ENCODE measurements at regions not wholly inside any gene's neighbourhood (a gene's known extent, or its start where the extent isn't known, plus 50 kb on each side); places are given as distances from the start of the nearest gene placed in this dataset.

GRCh38 chr6:140893432-140893831 is 1239.3 kb upstream of the GJE1 start:
- H3K9me3 Mint-ChIP-seq, result no peaks in the 10 kb centered on the region
- H3K27me3 Mint-ChIP-seq (ENCODE audit: insufficient read depth), result no peaks in the 10 kb centered on the region
- intact Hi-C loops (cut with micrococcal nuclease), result no loop called here
- no peaks in the 10 kb centered on the region for H3K4me1 Mint-ChIP-seq (ENCODE audit: low read depth)
- no peak for DNase-seq (ENCODE audit: low spot score)
- no peaks in the 10 kb centered on the region for H3K36me3 Mint-ChIP-seq (ENCODE audit: low read depth)
- no peak overlapping the region for H3K27ac Mint-ChIP-seq
- no peak overlapping the region for H3K4me3 Mint-ChIP-seq

GRCh38 chr6:140879946-140880345 is 1252.8 kb upstream of the GJE1 start:
- DNase-seq (ENCODE audit: low spot score), result no peak
- H3K27me3 Mint-ChIP-seq (ENCODE audit: insufficient read depth), result no peaks in the 10 kb centered on the region

GRCh38 chr6:140874066-140874465 is 1258.7 kb upstream of the GJE1 start:
- no peak for DNase-seq (ENCODE audit: low spot score)
- Mint-ChIP-seq H3K36me3 (ENCODE audit: low read depth) (no peaks in the 10 kb centered on the region), H3K4me3 (no peak overlapping the region), H3K27ac (no peak overlapping the region), H3K27me3 (ENCODE audit: insufficient read depth) (no peaks in the 10 kb centered on the region), H3K4me1 (ENCODE audit: low read depth) (no peaks in the 10 kb centered on the region), H3K9me3 (no peaks in the 10 kb centered on the region)
- intact Hi-C loops (cut with micrococcal nuclease), result no loop called here

More at GRCh38 chr6:140879946-140880345, 1252.8 kb upstream of the GJE1 start:
- no peak overlapping the region for H3K27ac Mint-ChIP-seq
- intact Hi-C loops (cut with micrococcal nuclease), result no loop called here
- H3K36me3 Mint-ChIP-seq (ENCODE audit: low read depth), result no peaks in the 10 kb centered on the region
- no peaks in the 10 kb centered on the region for H3K9me3 Mint-ChIP-seq
- H3K4me3 Mint-ChIP-seq, result no peak overlapping the region
- no peaks in the 10 kb centered on the region for H3K4me1 Mint-ChIP-seq (ENCODE audit: low read depth)

GRCh38 chr6:140872885-140873284 is 1259.8 kb upstream of the GJE1 start:
- DNase-seq (ENCODE audit: low spot score), result no peak
- Mint-ChIP-seq H3K9me3 (peaks cover 5% of the 10 kb centered on the region), H3K27me3 (ENCODE audit: insufficient read depth) (no peaks in the 10 kb centered on the region), H3K27ac (no peak overlapping the region), H3K4me3 (no peak overlapping the region), H3K36me3 (ENCODE audit: low read depth) (no peaks in the 10 kb centered on the region), H3K4me1 (ENCODE audit: low read depth) (no peaks in the 10 kb centered on the region)
- intact Hi-C loops (cut with micrococcal nuclease), result no loop called here

GRCh38 chr6:140871911-140872310 is 1260.8 kb upstream of the GJE1 start:
- peaks cover 5% of the 10 kb centered on the region for H3K9me3 Mint-ChIP-seq
- no peak for DNase-seq (ENCODE audit: low spot score)
- H3K36me3 Mint-ChIP-seq (ENCODE audit: low read depth), result no peaks in the 10 kb centered on the region
- no peak overlapping the region for H3K4me3 Mint-ChIP-seq
- H3K27me3 Mint-ChIP-seq (ENCODE audit: insufficient read depth), result no peaks in the 10 kb centered on the region
- no peaks in the 10 kb centered on the region for H3K4me1 Mint-ChIP-seq (ENCODE audit: low read depth)
- intact Hi-C loops (cut with micrococcal nuclease), result no loop called here
- H3K27ac Mint-ChIP-seq, result no peak overlapping the region

- no peaks in the 10 kb centered on the region for H3K36me3 Mint-ChIP-seq (ENCODE audit: low read depth)
- H3K4me3 Mint-ChIP-seq, result no peak overlapping the region
- intact Hi-C loops (cut with micrococcal nuclease), result no loop called here
- no peak for DNase-seq (ENCODE audit: low spot score)
- peaks cover 5% of the 10 kb centered on the region for H3K9me3 Mint-ChIP-seq
- no peak overlapping the region for H3K27ac Mint-ChIP-seq
- H3K27me3 Mint-ChIP-seq (ENCODE audit: insufficient read depth), result no peaks in the 10 kb centered on the region
- H3K4me1 Mint-ChIP-seq (ENCODE audit: low read depth), result no peaks in the 10 kb centered on the region
Observed at GRCh38 chr6:140867336-140867735, 1265.4 kb upstream of the GJE1 start.

- no peak overlapping the region for H3K27ac Mint-ChIP-seq
- no peak overlapping the region for H3K4me3 Mint-ChIP-seq
- intact Hi-C loops (cut with micrococcal nuclease), result no loop called here
- H3K27me3 Mint-ChIP-seq (ENCODE audit: insufficient read depth), result peaks cover 3% of the 10 kb centered on the region
- H3K4me1 Mint-ChIP-seq (ENCODE audit: low read depth), result no peaks in the 10 kb centered on the region
- H3K9me3 Mint-ChIP-seq, result no peaks in the 10 kb centered on the region
- H3K36me3 Mint-ChIP-seq (ENCODE audit: low read depth), result no peaks in the 10 kb centered on the region
- no peak for DNase-seq (ENCODE audit: low spot score)
Observed at GRCh38 chr6:140858381-140858971, 1274.2 kb upstream of the GJE1 start.

GRCh38 chr6:140857739-140858380 is 1274.9 kb upstream of the GJE1 start:
- H3K27ac Mint-ChIP-seq, result no peak overlapping the region
- no peak for DNase-seq (ENCODE audit: low spot score)
- H3K36me3 Mint-ChIP-seq (ENCODE audit: low read depth), result no peaks in the 10 kb centered on the region
- intact Hi-C loops (cut with micrococcal nuclease), result no loop called here
- no peak overlapping the region for H3K4me3 Mint-ChIP-seq
- H3K9me3 Mint-ChIP-seq, result no peaks in the 10 kb centered on the region
- H3K4me1 Mint-ChIP-seq (ENCODE audit: low read depth), result no peaks in the 10 kb centered on the region
- H3K27me3 Mint-ChIP-seq (ENCODE audit: insufficient read depth), result peaks cover 3% of the 10 kb centered on the region

GRCh38 chr6:140855520-140855919 is 1277.2 kb upstream of the GJE1 start:
- no peak for DNase-seq (ENCODE audit: low spot score)
- no peak overlapping the region for H3K27ac Mint-ChIP-seq

GRCh38 chr6:140854318-140854717 is 1278.4 kb upstream of the GJE1 start:
- Mint-ChIP-seq H3K36me3 (ENCODE audit: low read depth) (no peaks in the 10 kb centered on the region), H3K4me1 (ENCODE audit: low read depth) (no peaks in the 10 kb centered on the region), H3K4me3 (no peak overlapping the region), H3K27me3 (ENCODE audit: insufficient read depth) (peaks cover 3% of the 10 kb centered on the region), H3K9me3 (no peaks in the 10 kb centered on the region), H3K27ac (no peak overlapping the region)
- DNase-seq (ENCODE audit: low spot score), result no peak
- intact Hi-C loops (cut with micrococcal nuclease), result no loop called here

More at GRCh38 chr6:140855520-140855919, 1277.2 kb upstream of the GJE1 start:
- Mint-ChIP-seq H3K4me3 (no peak overlapping the region), H3K9me3 (no peaks in the 10 kb centered on the region), H3K27me3 (ENCODE audit: insufficient read depth) (peaks cover 3% of the 10 kb centered on the region), H3K4me1 (ENCODE audit: low read depth) (no peaks in the 10 kb centered on the region), H3K36me3 (ENCODE audit: low read depth) (no peaks in the 10 kb centered on the region)
- intact Hi-C loops (cut with micrococcal nuclease), result no loop called here

GRCh38 chr6:140850438-140850837 is 1282.3 kb upstream of the GJE1 start:
- intact Hi-C loops (cut with micrococcal nuclease), result no loop called here
- H3K4me3 Mint-ChIP-seq, result no peak overlapping the region
- no peaks in the 10 kb centered on the region for H3K9me3 Mint-ChIP-seq
- H3K36me3 Mint-ChIP-seq (ENCODE audit: low read depth), result no peaks in the 10 kb centered on the region
- no peaks in the 10 kb centered on the region for H3K4me1 Mint-ChIP-seq (ENCODE audit: low read depth)
- DNase-seq (ENCODE audit: low spot score), result no peak
- H3K27ac Mint-ChIP-seq, result no peak overlapping the region
- no peaks in the 10 kb centered on the region for H3K27me3 Mint-ChIP-seq (ENCODE audit: insufficient read depth)

- Mint-ChIP-seq H3K27ac (no peak overlapping the region), H3K27me3 (ENCODE audit: insufficient read depth) (no peaks in the 10 kb centered on the region), H3K9me3 (no peaks in the 10 kb centered on the region)
Observed at GRCh38 chr6:140849456-140849855, 1283.3 kb upstream of the GJE1 start.

GRCh38 chr6:140847262-140847645 is 1285.5 kb upstream of the GJE1 start:
- intact Hi-C loops (cut with micrococcal nuclease), result no loop called here
- Mint-ChIP-seq H3K4me3 (no peak overlapping the region), H3K27me3 (ENCODE audit: insufficient read depth) (no peaks in the 10 kb centered on the region)

More at GRCh38 chr6:140849456-140849855, 1283.3 kb upstream of the GJE1 start:
- Mint-ChIP-seq H3K4me1 (ENCODE audit: low read depth) (no peaks in the 10 kb centered on the region), H3K36me3 (ENCODE audit: low read depth) (no peaks in the 10 kb centered on the region), H3K4me3 (no peak overlapping the region)
- intact Hi-C loops (cut with micrococcal nuclease), result no loop called here
- DNase-seq (ENCODE audit: low spot score), result no peak

More at GRCh38 chr6:140847262-140847645, 1285.5 kb upstream of the GJE1 start:
- Mint-ChIP-seq H3K27ac (no peak overlapping the region), H3K4me1 (ENCODE audit: low read depth) (no peaks in the 10 kb centered on the region), H3K9me3 (no peaks in the 10 kb centered on the region), H3K36me3 (ENCODE audit: low read depth) (no peaks in the 10 kb centered on the region)
- no peak for DNase-seq (ENCODE audit: low spot score)

Measured in activated T-helper 1 cell treated with anti-CD3 and anti-CD28 coated beads, Interleukin-12 subunit alpha, Interleukin-12 subunit beta, Interleukin-2, Interleukin-4 antibody, amounts not matched to agents 30 ng/mL and 10 ng/mL and 1 ng/mL, durations not matched to agents 14 hours and 24 hours and 36 hours (primary cell).